GM12878 (cell line): ENCODE measurements at regions not wholly inside any gene's neighbourhood (a gene's known extent, or its start where the extent isn't known, plus 50 kb on each side); places are given as distances from the start of the nearest gene placed in this dataset.

ENCODE experiments used
- ATAC-seq: fragments of 200-7000 bp; cut with Tn5 transposase; 3 replicates; pipeline ENCODE4 v1.9.1; 2020; ENCODE audit warnings: mild to moderate bottlenecking, moderate library complexity
- BruUV-seq: library from RNA; stranded (reverse); fragments of 400-500 nt; replicated peaks from 2 replicates; lab custom pipeline; 2021; lab: Mats Ljungman, UMichigan
- CTCF ChIA-PET: fragments of 300-600 bp; sonication (Branson Sonifier 250); formaldehyde crosslinking; extraction: SDS; loops from one replicate; lab custom pipeline; 2021; ENCODE audit warnings: inconsistent platforms; lab: Yijun Ruan, JAX
- POLR2A ChIA-PET: fragments of 350-600 bp; formaldehyde crosslinking; extraction: SDS; loops from one replicate; lab custom pipeline; 2021; ENCODE audit warnings: inconsistent platforms; lab: Charles Lee
- RAD21 ChIA-PET: fragments of 300-600 bp; sonication (Branson Sonifier 250); formaldehyde crosslinking; loops from one replicate; lab custom pipeline; 2023; ENCODE audit warnings: antibody characterized with exemption; ENCODE audit not compliant: unreplicated experiment; lab: Charles Lee
- SMC1A ChIA-PET: fragments of 300-600 bp; sonication (Branson Sonifier 250); formaldehyde crosslinking; loops from one replicate; lab custom pipeline; 2023; ENCODE audit not compliant: unreplicated experiment, uncharacterized antibody; lab: Charles Lee
- DNase-seq: peaks from one replicate; pipeline ENCODE4 v3.0.0-alpha.2; 2011; ENCODE audit warnings: low read depth, low spot score
- FAIRE-seq: peaks from 3 replicates; lab custom pipeline; 2011; peaks lifted over from hg19 to GRCh38; lab: Jason Lieb, UNC
- H2AFZ ChIP-seq: 2 replicates; pipeline ENCODE4 v1.6.0; 2011; ENCODE audit warnings: low read depth, low read length, control low read depth; ENCODE audit not compliant: control insufficient read depth
- H3K27ac ChIP-seq: 2 replicates; pipeline ENCODE4 v1.5.1; 2011; ENCODE audit warnings: control low read depth; ENCODE audit not compliant: control insufficient read depth, insufficient read depth
- H3K27me3 ChIP-seq, 2 experiments: replicated peaks in 1 of 2; 2 replicates each; pipeline versions ENCODE4 v1.6.0 to v1.6.1; 2011; ENCODE audit warnings: low read length in 1 of 2; ENCODE audit not compliant: control insufficient read depth in 2 of 2, insufficient read depth in 2 of 2
- H3K36me3 ChIP-seq, 2 experiments: 2 replicates each; pipeline ENCODE4 v1.5.1; 2011; ENCODE audit warnings: low read length in 1 of 2; ENCODE audit not compliant: control insufficient read depth in 2 of 2, insufficient read depth in 2 of 2
- H3K4me1 ChIP-seq: 2 replicates; pipeline ENCODE4 v1.6.1; 2011; ENCODE audit warnings: mild to moderate bottlenecking, low read length, moderate library complexity, mixed read lengths; ENCODE audit not compliant: control insufficient read depth, insufficient read depth
- H3K4me2 ChIP-seq: 2 replicates; pipeline ENCODE4 v1.6.0; 2011; ENCODE audit warnings: control low read depth; ENCODE audit not compliant: control insufficient read depth, insufficient read depth
- H3K4me3 ChIP-seq: fragments of 200-600 bp; sonication (generic); 2 replicates; pipeline ENCODE4 v1.5.1; 2016
- H3K79me2 ChIP-seq: 2 replicates; pipeline ENCODE4 v1.6.0; 2011; ENCODE audit warnings: low read length; ENCODE audit not compliant: control insufficient read depth, insufficient read depth
- H3K9ac ChIP-seq: 2 replicates; pipeline ENCODE4 v1.8.0; 2011; ENCODE audit warnings: low read length, control low read depth, mixed read lengths; ENCODE audit not compliant: control insufficient read depth, insufficient read depth
- H3K9me3 ChIP-seq: replicated peaks from 3 replicates; pipeline ENCODE4 v1.5.1; 2011; ENCODE audit warnings: mild to moderate bottlenecking, low read length; ENCODE audit not compliant: control insufficient read depth, insufficient read depth
- H4K20me1 ChIP-seq: 2 replicates; pipeline ENCODE4 v1.6.0; 2011; ENCODE audit not compliant: control insufficient read depth, insufficient read depth
- CTCF ChIP-seq, 3 experiments: IDR thresholded peaks in 2 of 3; conservative IDR thresholded peaks in 1 of 3; 2 replicates each; pipeline ENCODE4 v1.5.1; 2011; ENCODE audit warnings: low read depth in 3 of 3, low read length in 3 of 3, mild to moderate bottlenecking in 3 of 3, control low read depth in 2 of 3, moderate library complexity in 2 of 3, inconsistent platforms in 1 of 3, mixed read lengths in 1 of 3; ENCODE audit not compliant: control insufficient read depth in 2 of 3, insufficient read depth in 1 of 3; ENCODE audit errors: extremely low read depth in 1 of 3
- ZBTB40 ChIP-seq: fragments of 450-650 bp; IDR thresholded peaks from 2 replicates; pipeline ENCODE4 v1.6.1; 2016; ENCODE audit warnings: mild to moderate bottlenecking, moderate library complexity, borderline replicate concordance
- WGBS: methylation state at CpG from one replicate; pipeline ENCODE4 v1.1.6; 2016; ENCODE audit warnings: low lambda C conversion rate; ENCODE audit not compliant: insufficient replicate concordance, insufficient coverage; ENCODE audit errors: missing lambda C conversion rate; 5-methylcytosine and 5-hydroxymethylcytosine counted together
- in situ Hi-C: fragments of 300-500 bp; cut with MboI; formaldehyde crosslinking; loops from 9 replicates; pipeline ENCODE4 v1.14.3; 2018; ENCODE audit warnings: mixed read lengths
- intact Hi-C: fragments of 100-400 bp; cut with micrococcal nuclease; formaldehyde crosslinking; loops from one replicate; pipeline ENCODE4 v1.14.2; 2022; ENCODE audit not compliant: unreplicated experiment

- Histone ChIP-seq H3K9me3 (no peaks in the 10 kb centered on the region), H3K4me2 (no peak overlapping the region), H4K20me1 (no peaks in the 10 kb centered on the region; the same call in 1 of the 2 replicates), H2AFZ (no peak overlapping the region), H3K9ac (no peak overlapping the region), H3K27me3 (peaks cover 0 to 3% of the 10 kb centered on the region in 2 experiments; a peak in 2 of 4 replicates), H3K36me3 (no peaks in the 10 kb centered on the region), H3K4me1 (no peaks in the 10 kb centered on the region), H3K27ac (no peak overlapping the region), H3K79me2 (no peaks in the 10 kb centered on the region)
- in situ Hi-C loops, result no loop called here
- ATAC-seq (no peak), DNase-seq (no peak), FAIRE-seq (no peak)
- ChIA-PET SMC1A (no interaction called here), CTCF (no interaction called here), RAD21 (no interaction called here), POLR2A (no interaction called here)
- no TSS peak for BruUV-seq
- 30% methylated on average over 5 of the region's 5 CpGs for WGBS
- peak; percentile 78 for TF ChIP-seq ZBTB40
- TF ChIP-seq CTCF (IDR thresholded peaks at IDR 0.05 in 2 of 3, conservative IDR thresholded peaks at IDR 0.05 in 1 of 3; ENCODE audit: control insufficient read depth in 2 of 3, extremely low read depth in 1 of 3, insufficient read depth in 1 of 3, low read depth in 3 of 3, low read length in 3 of 3), result no peak
- TF ChIP-seq, all 136 proteins: peak for 1
- no peak overlapping the region for H3K4me3 ChIP-seq
- intact Hi-C loops, result no loop called here
Observed at GRCh38 chr10:78750418-78750817, 318.3 kb upstream of the ZMIZ1 start.
